HuH-7.5 (cell line): ENCODE measurements at regions not wholly inside any gene's neighbourhood (a gene's known extent, or its start where the extent isn't known, plus 50 kb on each side); places are given as distances from the start of the nearest gene placed in this dataset.
"Not testable (repeated sequence)": the region's sequence is repeated elsewhere in the genome, so short reads cannot be mapped to it uniquely, and the experiment has no call there.

Experiments
- DNase-seq: peaks from one replicate; pipeline ENCODE4 v3.0.0; 2011; ENCODE audit warnings: low spot score

GRCh38 chr2:139410147-139410832, 630.1 kb upstream of the NXPH2 start:
- not testable (repeated sequence) for DNase-seq

DNA sequence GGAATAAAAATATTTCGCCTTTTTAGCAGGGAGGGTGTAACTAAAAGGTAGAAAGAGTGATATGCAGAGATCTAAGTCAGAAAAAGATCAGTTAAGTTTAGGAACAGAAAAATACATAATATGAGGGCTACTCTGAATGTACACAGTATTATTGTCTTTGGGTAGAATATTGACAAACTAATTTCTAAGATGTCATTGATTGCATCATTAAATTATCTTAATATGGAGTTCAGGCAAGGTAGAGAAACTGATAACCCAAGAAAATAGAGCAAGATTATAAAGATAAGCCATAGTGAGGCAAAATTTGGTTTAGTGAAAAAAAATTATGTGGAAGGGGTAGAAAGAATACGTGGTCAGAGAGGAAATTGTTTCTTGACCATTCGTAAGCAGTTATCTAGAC, 629.0 kb upstream of the NXPH2 start:
- DNase-seq = no peak

DNA sequence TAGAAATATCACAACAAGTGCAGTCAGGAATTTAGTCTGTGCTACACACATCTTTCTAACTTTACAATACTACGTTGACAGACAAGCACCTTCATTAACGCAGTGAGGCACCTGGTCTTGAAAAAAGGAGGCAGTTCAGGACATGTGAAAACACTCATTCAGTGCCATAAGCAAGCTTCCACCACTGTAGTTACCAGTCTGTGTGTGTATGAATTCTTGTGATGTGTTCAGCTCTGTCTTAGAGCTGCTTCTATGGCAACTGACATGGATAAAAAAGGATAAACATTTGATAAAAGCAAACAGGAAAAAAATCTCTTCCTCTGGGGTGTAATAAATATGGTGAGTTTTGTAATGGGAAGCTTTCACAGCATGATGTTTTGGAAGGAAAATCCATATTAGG, 623.8 kb upstream of the NXPH2 start:
- DNase-seq = no peak

GRCh38 chr2:139394801-139395200, 614.6 kb upstream of the NXPH2 start:
- no peak for DNase-seq

DNA sequence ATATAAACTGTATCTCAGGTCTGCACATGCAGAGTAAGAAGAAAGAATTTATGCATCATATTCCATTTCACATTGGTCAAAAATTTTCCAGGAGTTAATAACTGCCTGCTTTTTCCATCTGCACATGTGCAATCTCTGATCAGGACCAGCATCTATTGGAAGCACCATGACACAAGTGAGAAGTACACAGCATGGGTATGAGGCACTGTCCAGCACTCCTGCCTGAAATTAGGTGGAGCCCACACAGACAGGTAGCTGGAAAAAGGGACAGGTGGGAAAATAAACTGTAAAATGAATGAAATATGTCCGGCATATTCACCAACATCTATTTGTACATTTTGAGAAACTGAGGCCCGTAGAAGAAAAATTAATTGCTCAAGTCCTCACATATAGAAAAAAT, 609.2 kb upstream of the NXPH2 start:
- no peak for DNase-seq

DNA sequence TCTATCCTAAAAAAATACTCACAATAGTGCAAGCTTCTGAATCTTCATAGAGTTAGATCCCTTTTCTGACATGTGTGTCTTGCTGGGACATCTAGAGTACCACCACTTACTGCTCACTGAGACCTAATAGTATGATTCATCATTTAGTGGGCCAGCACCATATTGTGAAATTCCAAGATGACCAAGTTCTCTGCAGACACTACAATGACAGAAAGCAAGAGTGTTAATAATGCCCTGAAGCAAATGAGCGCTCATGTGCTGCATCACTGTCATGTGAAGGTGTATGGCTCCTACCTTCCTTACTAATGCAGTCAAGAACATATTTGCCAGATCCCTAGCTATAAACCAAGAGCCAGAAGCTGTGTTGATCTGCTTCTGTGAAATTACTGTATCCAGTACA, 606.2 kb upstream of the NXPH2 start:
- DNase-seq = no peak

- DNase-seq = no peak
Observed at GRCh38 chr2:139383532-139383931, 603.3 kb upstream of the NXPH2 start.

DNA sequence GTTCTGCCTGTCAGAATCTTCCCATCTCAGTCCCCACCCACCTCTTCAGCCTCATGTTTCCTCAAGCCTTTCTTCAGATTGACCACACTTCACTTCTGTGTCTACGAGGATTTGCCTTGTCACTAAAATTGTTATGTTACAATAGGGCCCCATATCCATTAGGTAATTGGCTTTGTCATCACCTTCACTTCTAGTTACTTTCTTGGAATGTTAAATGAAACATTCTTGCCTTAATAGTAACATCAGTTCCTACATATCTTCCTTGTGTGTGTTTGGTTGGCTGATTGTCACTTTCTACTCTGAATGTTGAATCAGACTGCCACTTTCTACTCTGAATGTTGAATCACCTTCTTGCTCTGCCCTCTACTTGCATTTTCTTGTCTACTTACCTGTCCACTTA, 599.9 kb upstream of the NXPH2 start:
- DNase-seq = no peak

DNA sequence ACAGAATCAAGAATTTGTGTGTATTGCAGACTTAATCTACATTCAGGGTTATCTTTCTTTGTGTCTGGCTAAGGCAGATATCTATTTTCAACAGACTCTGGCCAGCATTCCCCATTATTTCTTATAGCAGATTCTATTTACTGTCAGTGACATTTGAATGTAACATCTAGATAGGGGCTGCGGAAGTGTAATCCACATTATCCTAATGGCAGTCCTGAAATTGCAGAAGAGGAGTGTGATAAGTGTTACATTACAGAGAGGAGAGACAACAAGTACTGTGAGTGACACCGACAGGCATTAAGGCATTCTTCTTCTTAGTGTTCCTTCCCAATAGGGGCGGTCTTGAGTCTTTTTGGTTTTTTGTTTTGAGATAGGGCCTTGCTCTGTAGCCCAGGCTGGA, 598.2 kb upstream of the NXPH2 start:
- no peak for DNase-seq

DNA sequence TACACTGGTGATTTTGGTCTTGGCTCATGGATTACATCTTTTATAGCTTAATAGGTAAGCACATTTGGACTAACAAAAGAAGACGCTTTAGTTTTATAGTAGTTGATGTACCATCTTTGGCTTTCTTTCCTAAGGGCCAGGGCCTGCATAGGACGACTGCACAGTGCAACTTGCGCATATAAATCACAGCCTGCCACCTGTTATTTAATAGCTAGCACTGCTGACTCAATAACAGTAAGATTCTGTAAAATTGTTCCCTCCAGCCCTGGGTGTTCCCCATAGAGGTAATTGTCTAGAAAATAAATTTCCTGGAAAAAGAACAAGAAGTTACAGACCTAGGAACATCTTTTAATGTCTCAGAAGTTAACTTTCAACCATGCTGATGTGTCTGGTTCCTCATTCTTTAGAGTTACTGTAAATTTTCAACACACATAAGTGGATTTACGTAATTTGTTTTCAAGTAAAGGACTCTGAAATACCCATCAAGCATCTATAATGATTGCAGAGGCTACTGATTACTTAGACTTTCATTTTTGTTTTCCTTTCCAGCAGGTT, 594.2 kb upstream of the NXPH2 start:
- no peak for DNase-seq

GRCh38 chr2:139369423-139370409, 589.5 kb upstream of the NXPH2 start:
- no peak for DNase-seq

DNA sequence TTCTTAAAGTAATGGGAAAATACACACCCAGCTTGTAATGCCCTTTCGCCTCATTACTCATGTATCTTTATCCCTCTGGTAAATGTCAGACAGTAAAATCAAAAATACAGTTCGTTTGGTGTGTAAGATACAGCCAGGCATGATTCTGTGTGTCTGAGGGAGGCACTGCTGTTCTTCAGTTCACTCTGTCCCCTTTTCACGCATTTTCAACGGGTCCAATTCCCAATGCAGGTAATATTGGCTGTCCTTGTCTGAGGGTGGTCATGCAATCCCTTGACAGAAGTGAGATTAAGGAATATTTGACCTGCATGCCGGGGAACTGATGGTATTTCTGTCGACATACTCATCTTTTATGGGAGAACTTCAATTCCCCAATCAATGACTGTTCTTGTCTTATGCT, 587.2 kb upstream of the NXPH2 start:
- no peak for DNase-seq

DNA sequence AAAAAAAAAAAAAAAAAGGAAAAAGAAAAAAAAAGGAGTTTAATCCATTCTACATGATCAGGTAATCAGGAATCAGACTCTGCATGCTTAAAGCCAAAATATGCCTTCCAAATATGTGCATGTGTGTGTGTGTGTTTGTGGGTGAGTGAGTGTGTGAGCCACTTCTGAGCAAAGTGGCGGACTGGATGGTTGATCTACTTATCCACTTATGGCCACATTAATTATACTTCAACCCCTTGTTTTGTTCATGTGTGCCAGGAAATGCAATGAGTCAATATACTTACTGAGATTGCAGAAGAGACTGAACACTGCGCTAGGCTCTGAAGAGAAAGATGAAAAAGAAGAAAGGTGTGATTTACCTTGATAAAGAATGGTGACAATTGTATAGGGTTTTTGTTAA, 586.5 kb upstream of the NXPH2 start:
- no peak for DNase-seq

GRCh38 chr2:139365189-139365588, 585.0 kb upstream of the NXPH2 start:
- no peak for DNase-seq

- no peak for DNase-seq
Observed at GRCh38 chr2:139360654-139361053, 580.5 kb upstream of the NXPH2 start.

DNA sequence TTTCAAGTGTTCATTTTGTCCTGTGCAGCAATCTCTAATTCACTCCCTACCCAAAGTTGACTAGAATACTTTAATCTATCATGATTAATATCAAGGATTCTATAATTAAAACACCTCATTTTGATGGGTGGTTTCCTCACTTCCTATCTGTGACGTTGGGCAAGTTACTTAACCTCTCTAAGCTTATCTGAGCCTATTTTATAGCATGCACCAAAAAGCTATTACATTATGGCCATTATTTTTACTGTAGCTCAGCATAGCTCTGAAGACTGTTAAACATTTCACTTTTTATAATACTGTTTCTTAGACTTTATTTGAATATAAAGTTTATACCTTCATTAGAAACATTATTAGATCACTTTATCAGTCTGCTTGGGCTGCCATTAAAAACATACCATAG, 579.6 kb upstream of the NXPH2 start:
- no peak for DNase-seq

GRCh38 chr2:139357972-139358371, 577.8 kb upstream of the NXPH2 start:
- no peak for DNase-seq

DNA sequence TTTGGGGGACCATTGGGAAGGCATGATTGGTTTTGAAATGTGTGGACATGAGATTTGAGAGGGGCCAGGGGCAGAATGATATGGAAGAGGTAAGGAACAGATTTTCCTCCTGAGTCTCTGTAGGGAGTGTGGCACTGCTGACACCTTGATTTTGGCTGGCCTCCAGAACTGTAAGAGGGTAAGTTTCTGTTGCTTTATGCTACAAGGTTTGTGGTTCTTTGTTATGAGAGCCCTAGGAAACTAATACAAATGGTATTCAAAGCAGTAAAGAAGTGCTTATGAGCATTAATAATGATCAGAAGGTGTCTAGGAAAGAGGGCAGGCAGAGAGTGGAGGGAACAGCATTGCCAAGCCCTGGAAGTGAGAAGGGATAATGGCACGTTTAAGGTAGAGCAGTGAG, 574.3 kb upstream of the NXPH2 start:
- no peak for DNase-seq

GRCh38 chr2:139353874-139354273, 573.7 kb upstream of the NXPH2 start:
- DNase-seq = no peak

DNA sequence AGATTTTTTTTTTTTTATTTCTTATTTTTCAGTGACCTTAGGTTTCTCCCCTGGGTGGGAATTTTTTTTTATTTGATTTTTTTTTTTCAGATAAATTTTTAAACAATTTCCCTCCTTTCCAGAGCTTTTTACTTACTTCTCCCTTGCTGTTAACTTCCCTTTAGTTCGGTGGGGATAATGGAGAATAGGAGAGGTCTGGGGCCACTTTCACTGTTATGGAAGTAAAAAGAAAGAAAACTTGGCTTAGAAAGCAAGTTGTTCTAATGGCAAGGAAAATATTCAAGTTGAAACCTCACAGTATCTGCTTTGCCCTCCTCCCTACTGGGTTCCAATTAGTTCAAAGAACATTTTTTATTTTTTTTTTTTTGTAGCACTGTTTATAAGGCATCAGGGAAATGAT, 537.1 kb upstream of the NXPH2 start:
- no peak for DNase-seq

DNA sequence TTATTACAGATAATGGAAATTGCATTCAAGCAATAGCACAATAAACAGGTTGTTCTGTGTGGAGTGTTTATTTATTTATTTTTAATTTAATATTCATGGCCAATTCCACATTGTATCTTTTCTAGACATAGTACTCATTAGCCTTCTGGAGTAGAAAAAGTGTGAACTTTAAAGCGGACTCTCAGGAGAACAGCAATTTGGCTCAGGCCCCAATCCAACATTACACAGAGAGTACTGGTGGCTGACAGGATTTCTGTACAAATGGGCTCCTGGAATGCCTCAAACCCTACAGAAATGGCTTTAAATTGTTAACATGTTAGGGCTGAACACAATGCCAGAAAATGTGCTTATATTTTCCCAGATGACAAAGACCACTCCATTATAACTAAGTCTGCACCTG, 533.9 kb upstream of the NXPH2 start:
- DNase-seq = no peak

DNA sequence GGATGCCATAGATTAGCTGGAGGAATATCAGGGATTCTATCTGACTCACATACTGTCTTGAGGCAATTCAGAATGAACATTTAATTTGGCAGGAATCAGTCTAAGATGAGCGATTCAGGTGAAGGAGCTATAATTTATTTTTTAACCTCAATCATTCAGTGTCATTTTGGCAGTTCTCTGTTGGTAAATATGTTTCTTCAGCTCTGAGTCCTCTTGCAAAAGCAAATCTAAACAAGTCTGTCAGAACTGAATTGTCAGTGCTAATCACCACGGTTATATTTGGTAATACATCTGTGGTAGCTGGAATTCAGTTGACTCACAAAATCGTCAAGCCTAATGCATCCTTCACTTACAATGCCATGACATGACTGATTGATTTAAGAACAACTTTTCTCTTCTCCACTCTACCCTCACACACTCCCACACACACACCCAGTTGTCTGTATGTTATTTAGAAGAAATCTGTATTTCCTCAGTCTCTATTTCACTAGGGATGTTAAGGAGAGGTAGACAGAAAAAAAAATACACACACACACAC, 516.6 kb upstream of the NXPH2 start:
- no peak for DNase-seq

- DNase-seq = no peak
Observed at GRCh38 chr2:139293992-139294548, 513.9 kb upstream of the NXPH2 start.
